ENCODE measurements at regions not wholly inside any gene's neighbourhood (a gene's known extent, or its start where the extent isn't known, plus 50 kb on each side); places are given as distances from the start of the nearest gene placed in this dataset.

- no peak for DNase-seq
Measured at GRCh38 chr2:14127765-14128164, 504.8 kb upstream of the LRATD1 start.

GRCh38 chr2:14132386-14132785 lies 500.1 kb upstream of the LRATD1 start:
- TF ChIP-seq POLR2A (IDR thresholded peaks at IDR 0.05) = no peak
- no peak for TF ChIP-seq CTCF (IDR thresholded peaks at IDR 0.05)
- no peak for DNase-seq
- Histone ChIP-seq H3K9me3 (no peaks in the 10 kb centered on the region), H3K4me3 (no peak overlapping the region), H3K4me1 (no peaks in the 10 kb centered on the region), H3K27ac (no peak overlapping the region), H3K36me3 (no peaks in the 10 kb centered on the region), H3K27me3 (no peaks in the 10 kb centered on the region)

More at GRCh38 chr2:14127765-14128164, 504.8 kb upstream of the LRATD1 start:
- no peaks in the 10 kb centered on the region for H3K27me3 ChIP-seq
- H3K9me3 ChIP-seq = no peaks in the 10 kb centered on the region
- H3K36me3 ChIP-seq = no peaks in the 10 kb centered on the region
- TF ChIP-seq POLR2A (IDR thresholded peaks at IDR 0.05) = no peak
- TF ChIP-seq CTCF (IDR thresholded peaks at IDR 0.05) = no peak
- no peak overlapping the region for H3K4me3 ChIP-seq
- no peaks in the 10 kb centered on the region for H3K4me1 ChIP-seq
- H3K27ac ChIP-seq = no peak overlapping the region

GRCh38 chr2:14134771-14135170 lies 497.7 kb upstream of the LRATD1 start:
- H3K27me3 ChIP-seq = no peaks in the 10 kb centered on the region
- H3K9me3 ChIP-seq = no peaks in the 10 kb centered on the region
- no peaks in the 10 kb centered on the region for H3K4me1 ChIP-seq
- no peak for DNase-seq
- TF ChIP-seq CTCF (IDR thresholded peaks at IDR 0.05) = no peak
- no peak for TF ChIP-seq POLR2A (IDR thresholded peaks at IDR 0.05)
- no peak overlapping the region for H3K4me3 ChIP-seq
- no peak overlapping the region for H3K27ac ChIP-seq
- H3K36me3 ChIP-seq = no peaks in the 10 kb centered on the region

- no peak for DNase-seq
- H3K27ac ChIP-seq = no peak overlapping the region
- no peaks in the 10 kb centered on the region for H3K36me3 ChIP-seq
- no peak overlapping the region for H3K4me3 ChIP-seq
- H3K4me1 ChIP-seq = no peaks in the 10 kb centered on the region
- no peaks in the 10 kb centered on the region for H3K9me3 ChIP-seq
- no peak for TF ChIP-seq POLR2A (IDR thresholded peaks at IDR 0.05)
- no peak for TF ChIP-seq CTCF (IDR thresholded peaks at IDR 0.05)
- H3K27me3 ChIP-seq = no peaks in the 10 kb centered on the region
Measured at GRCh38 chr2:14136030-14136429, 496.5 kb upstream of the LRATD1 start.

GRCh38 chr2:14137643-14138042 lies 494.9 kb upstream of the LRATD1 start:
- H3K4me3 ChIP-seq = no peak overlapping the region
- no peaks in the 10 kb centered on the region for H3K36me3 ChIP-seq
- DNase-seq = no peak
- no peaks in the 10 kb centered on the region for H3K9me3 ChIP-seq
- TF ChIP-seq CTCF (IDR thresholded peaks at IDR 0.05) (peak in 1 of 6 experiments; percentile 15), POLR2A (IDR thresholded peaks at IDR 0.05) (no peak)
- H3K27me3 ChIP-seq = no peaks in the 10 kb centered on the region
- no peaks in the 10 kb centered on the region for H3K4me1 ChIP-seq
- H3K27ac ChIP-seq = no peak overlapping the region

- no peak overlapping the region for H3K27ac ChIP-seq
- H3K27me3 ChIP-seq = no peaks in the 10 kb centered on the region
- no peaks in the 10 kb centered on the region for H3K4me1 ChIP-seq
- DNase-seq = no peak
- H3K4me3 ChIP-seq = no peak overlapping the region
- TF ChIP-seq CTCF (IDR thresholded peaks at IDR 0.05) = no peak
- no peak for TF ChIP-seq POLR2A (IDR thresholded peaks at IDR 0.05)
- no peaks in the 10 kb centered on the region for H3K9me3 ChIP-seq
- no peaks in the 10 kb centered on the region for H3K36me3 ChIP-seq
Measured at GRCh38 chr2:14140009-14140550, 492.4 kb upstream of the LRATD1 start.

All from Peyer's patch (tissue), 4 donors.